Mucosa of stomach (tissue), 1 donor: ENCODE measurements at regions not wholly inside any gene's neighbourhood (a gene's known extent, or its start where the extent isn't known, plus 50 kb on each side); places are given as distances from the start of the nearest gene placed in this dataset.

Experiments
- H3K27me3 ChIP-seq: one replicate; pipeline ENCODE4 v1.7.0; 2013; ENCODE audit warnings: mild to moderate bottlenecking, low read length; ENCODE audit not compliant: control insufficient read depth, insufficient read depth
- H3K36me3 ChIP-seq: one replicate; pipeline ENCODE4 v1.7.0; 2013; ENCODE audit warnings: low read length; ENCODE audit not compliant: control insufficient read depth, insufficient read depth
- H3K4me1 ChIP-seq: one replicate; pipeline ENCODE4 v1.7.0; 2013; ENCODE audit warnings: mild to moderate bottlenecking, low read length; ENCODE audit not compliant: control insufficient read depth, insufficient read depth
- H3K4me3 ChIP-seq: one replicate; pipeline ENCODE4 v1.7.0; 2013; ENCODE audit warnings: low read length
- H3K9ac ChIP-seq: one replicate; pipeline ENCODE4 v1.7.0; 2013; ENCODE audit warnings: mild to moderate bottlenecking, low read length, moderate library complexity
- H3K9me3 ChIP-seq: one replicate; pipeline ENCODE4 v1.7.0; 2013; ENCODE audit warnings: mild to moderate bottlenecking, low read length, moderate library complexity; ENCODE audit not compliant: control insufficient read depth
- donor health status: Pancreatic carcinoma.

DNA sequence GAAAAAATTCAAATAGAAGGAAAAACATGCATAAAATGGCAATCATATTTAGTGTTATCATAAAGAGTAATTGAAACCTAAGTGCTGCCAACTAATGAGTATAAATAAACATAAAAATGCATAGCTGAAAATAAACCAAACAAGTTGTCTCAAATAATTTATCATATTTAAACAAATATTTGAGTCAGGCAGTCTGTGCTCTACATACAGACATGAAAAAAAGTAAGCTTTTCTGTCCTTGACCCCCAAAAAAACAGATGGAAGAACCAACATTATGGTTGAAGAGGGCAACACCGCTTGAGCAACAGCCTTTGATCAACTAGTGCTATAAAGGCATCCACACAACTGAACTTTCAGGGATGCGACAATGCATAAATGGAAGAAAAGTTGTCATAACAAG is 735.1 kb upstream of the MIR17HG start:
- H3K4me1 ChIP-seq, result no peaks in the 10 kb centered on the region
- H3K9ac ChIP-seq, result no peak overlapping the region
- H3K9me3 ChIP-seq, result no peaks in the 10 kb centered on the region
- no peaks in the 10 kb centered on the region for H3K36me3 ChIP-seq
- H3K27me3 ChIP-seq, result no peaks in the 10 kb centered on the region
- H3K4me3 ChIP-seq, result no peak overlapping the region

DNA sequence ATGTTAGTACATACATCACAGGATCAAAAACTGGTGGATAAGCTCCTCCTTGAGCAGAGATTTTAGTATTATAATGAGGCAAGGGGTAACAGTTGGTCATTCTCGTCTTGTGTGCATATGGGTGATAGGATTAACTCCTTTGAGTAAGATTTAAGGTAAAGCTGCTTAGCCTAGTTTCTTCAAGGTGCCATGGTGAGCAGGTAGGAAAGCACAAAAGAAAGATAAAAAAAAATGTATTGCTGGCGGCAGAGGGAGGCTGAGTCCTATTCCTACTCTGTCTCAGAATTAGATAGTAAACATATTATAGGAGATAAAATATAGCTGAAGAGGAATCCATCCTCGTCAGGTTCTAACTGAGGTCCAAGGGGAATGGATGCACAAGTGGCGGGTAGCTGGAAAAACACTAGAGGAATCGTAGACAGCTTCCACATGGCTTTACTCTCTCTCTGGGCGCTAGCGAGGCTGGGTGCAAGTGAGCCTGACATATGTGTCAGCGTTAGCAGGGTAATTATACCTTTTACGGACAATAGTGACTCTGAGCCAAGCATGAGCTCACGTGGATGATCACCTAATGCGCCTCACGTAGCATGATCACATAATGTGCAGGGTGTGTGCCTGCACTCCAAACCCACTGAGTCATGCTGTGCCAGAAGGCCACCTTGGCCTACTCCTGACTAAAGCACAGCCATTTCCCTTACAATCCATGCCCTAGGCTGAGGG is 734.3 kb upstream of the MIR17HG start:
- Histone ChIP-seq H3K27me3 (no peaks in the 10 kb centered on the region), H3K36me3 (no peaks in the 10 kb centered on the region), H3K4me3 (no peak overlapping the region), H3K9ac (no peak overlapping the region), H3K9me3 (no peaks in the 10 kb centered on the region), H3K4me1 (no peaks in the 10 kb centered on the region)

DNA sequence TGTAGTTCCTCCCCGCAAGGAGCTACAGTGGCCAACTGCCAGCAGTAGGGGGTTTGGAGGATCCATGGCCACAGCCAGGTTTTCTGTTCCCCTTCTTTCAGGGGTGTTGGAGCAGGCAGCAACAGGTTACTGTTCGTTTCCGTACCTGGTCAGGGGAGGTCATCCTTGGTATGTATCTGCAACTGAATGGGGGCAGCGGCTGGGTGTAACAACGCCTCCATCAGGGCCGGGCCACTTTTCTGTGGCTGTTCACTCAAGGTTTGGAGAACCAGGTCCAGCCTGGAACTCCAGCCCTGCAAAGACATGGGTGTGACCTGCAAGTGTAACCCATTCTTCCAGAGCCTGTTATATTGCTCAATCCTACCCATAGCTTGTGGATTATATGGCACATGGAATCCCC is 732.3 kb upstream of the MIR17HG start:
- Histone ChIP-seq H3K4me3 (no peak overlapping the region), H3K4me1 (no peaks in the 10 kb centered on the region), H3K9ac (no peak overlapping the region), H3K27me3 (no peaks in the 10 kb centered on the region), H3K9me3 (no peaks in the 10 kb centered on the region), H3K36me3 (no peaks in the 10 kb centered on the region)

DNA sequence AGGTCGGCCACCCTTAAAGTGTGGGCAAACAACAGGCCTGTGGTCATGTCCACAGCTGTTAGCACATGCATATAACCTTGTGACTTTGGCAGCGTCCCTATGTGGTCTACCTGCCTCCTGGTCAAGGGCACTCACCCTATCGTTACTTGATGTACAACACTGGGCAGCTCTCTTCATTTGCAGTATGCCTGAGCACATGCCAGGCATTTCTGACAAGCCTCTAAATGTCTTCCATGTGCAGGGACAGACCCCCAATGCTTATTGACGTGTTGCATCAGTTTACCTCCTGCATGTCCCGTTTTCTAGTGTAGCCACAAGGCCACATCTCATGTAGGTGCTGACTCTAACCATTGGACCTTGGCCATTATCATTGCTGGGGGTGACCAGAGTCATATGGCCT is 731.7 kb upstream of the MIR17HG start:
- no peak overlapping the region for H3K4me3 ChIP-seq
- H3K4me1 ChIP-seq, result no peaks in the 10 kb centered on the region
- no peaks in the 10 kb centered on the region for H3K36me3 ChIP-seq
- no peak overlapping the region for H3K9ac ChIP-seq
- H3K9me3 ChIP-seq, result no peaks in the 10 kb centered on the region
- H3K27me3 ChIP-seq, result no peaks in the 10 kb centered on the region

DNA sequence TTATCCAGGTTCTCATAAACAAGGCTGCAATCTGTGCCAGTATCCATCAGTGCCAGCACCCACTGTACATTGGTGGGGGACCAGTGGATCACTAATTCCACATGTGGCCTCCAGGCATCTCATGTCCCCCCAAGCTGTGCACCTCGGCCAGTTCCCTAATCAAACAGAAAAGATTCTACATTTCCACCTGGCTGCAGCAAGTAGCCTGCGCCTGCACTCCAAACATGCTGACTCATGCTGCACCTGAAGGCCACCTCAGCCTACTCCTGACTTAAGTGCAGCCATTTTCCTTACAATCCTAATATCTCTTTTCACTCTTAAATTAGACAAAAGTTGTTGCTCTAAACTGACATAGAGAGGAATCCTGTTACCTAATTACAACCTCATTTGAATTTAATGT is 729.4 kb upstream of the MIR17HG start:
- Histone ChIP-seq H3K27me3 (no peaks in the 10 kb centered on the region), H3K9ac (no peak overlapping the region), H3K4me3 (no peak overlapping the region), H3K9me3 (no peaks in the 10 kb centered on the region), H3K36me3 (no peaks in the 10 kb centered on the region), H3K4me1 (no peaks in the 10 kb centered on the region)

DNA sequence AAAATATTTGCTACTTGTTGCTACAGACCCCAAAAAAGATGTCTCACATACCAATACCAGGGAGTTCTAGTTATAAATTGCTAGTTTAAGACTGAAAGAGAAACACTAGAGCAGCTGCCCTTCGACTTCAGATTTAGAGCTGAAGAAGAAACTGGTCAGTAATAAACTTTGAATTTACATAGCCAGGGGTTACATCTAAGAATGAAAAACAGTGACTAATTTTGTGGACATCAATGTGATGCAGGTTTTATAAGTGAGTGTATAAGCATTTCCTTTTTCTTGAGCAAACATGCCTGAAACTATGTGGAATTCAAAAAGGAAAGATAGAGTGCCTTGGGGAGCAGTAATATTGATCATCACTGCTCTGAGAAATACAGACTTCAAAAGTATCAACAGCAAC is 724.9 kb upstream of the MIR17HG start:
- Histone ChIP-seq H3K4me1 (no peaks in the 10 kb centered on the region), H3K9ac (no peak overlapping the region), H3K27me3 (no peaks in the 10 kb centered on the region), H3K9me3 (no peaks in the 10 kb centered on the region), H3K36me3 (no peaks in the 10 kb centered on the region), H3K4me3 (no peak overlapping the region)

DNA sequence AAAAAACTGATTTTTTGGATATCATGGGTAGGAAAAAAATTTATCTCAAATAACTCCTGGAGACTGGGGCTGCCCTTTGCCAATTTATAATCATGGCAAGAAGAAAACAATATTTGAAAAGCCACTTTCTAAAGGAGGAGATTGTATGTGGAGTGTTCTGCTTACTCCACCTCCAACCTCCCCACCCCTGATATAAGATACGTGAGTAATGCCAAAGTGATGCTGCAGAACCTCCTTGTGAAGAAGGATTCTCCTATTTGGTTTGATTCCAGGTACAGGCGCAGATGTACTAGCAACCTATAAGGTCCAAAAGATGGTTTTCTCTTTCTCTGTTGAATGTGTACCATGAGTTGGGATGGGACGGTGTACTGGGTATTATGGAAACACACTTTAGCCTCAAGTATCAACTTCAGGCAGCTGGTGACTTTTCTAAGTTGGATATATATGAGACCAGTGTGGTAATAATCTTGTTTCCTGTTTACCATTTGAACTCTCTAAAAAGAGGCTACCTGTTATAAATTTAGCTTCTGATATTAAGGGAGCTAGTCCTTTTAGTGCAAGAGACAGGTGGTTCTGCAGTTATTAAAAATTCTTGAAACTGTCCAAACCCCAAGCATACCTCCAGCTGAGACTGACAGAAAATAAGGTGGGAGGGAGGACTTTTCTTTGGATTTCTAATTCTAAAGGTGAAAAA is 724.0 kb upstream of the MIR17HG start:
- no peaks in the 10 kb centered on the region for H3K36me3 ChIP-seq
- no peaks in the 10 kb centered on the region for H3K27me3 ChIP-seq
- H3K9me3 ChIP-seq, result no peaks in the 10 kb centered on the region
- no peak overlapping the region for H3K9ac ChIP-seq
- no peaks in the 10 kb centered on the region for H3K4me1 ChIP-seq
- H3K4me3 ChIP-seq, result no peak overlapping the region

DNA sequence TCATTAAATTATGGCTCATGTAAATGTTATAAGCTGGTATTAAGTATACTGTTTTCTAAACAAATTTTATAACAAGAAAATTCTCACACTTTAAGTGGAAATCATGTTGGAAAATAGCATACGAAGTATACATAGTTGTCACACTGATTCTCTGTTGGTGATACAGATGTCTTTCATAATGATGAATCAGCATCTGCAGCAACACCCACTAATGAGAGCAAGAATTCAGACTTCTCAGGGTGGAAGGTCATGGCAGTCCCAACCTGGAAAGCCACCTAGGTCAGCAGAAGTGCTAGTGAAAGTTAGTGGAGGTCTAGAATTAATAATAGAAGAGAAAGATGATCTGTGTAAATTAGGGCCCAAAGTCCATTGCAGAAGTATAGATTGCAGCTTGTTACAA is 719.7 kb upstream of the MIR17HG start:
- no peaks in the 10 kb centered on the region for H3K4me1 ChIP-seq
- H3K9me3 ChIP-seq, result no peaks in the 10 kb centered on the region
- no peak overlapping the region for H3K4me3 ChIP-seq
- H3K36me3 ChIP-seq, result no peaks in the 10 kb centered on the region
- no peak overlapping the region for H3K9ac ChIP-seq
- H3K27me3 ChIP-seq, result no peaks in the 10 kb centered on the region

DNA sequence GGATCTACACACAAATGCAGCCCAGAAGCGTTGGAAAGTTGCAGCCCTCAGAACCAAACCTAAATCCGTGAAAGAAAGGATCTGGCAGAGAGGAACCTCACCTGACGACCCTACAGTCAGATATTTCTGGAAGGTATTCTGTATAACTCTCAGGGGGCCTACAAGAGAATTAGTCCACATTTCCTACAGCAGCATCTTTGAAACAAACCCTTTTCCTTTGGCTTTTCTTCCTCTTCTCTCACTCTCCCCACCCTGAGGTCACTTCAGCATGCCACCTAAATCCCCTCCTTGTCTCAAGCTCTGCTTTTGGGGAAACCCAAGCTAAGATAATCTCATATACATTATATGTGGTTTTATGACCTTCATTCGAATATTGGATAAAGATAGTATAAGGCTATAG is 719.0 kb upstream of the MIR17HG start:
- Histone ChIP-seq H3K9me3 (no peaks in the 10 kb centered on the region), H3K9ac (no peak overlapping the region), H3K4me1 (no peaks in the 10 kb centered on the region), H3K4me3 (no peak overlapping the region), H3K36me3 (no peaks in the 10 kb centered on the region), H3K27me3 (no peaks in the 10 kb centered on the region)

DNA sequence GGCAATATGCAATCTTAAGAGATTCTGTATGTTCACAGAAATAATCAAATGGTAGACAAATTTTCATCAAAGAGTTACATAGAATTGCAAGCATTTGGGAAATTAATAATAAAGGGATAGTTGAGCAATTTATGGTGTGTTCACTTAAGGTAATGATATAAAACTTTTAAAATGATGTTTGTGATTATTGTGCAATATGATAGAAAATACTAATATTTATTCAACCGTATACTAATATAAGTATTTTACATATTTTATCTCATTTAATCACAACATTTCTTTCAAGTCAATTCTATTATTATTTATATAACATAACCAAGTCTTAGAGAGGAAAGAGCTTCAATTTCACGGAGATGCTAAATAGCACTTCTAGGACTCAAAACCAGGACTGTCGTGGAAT is 716.8 kb upstream of the MIR17HG start:
- H3K9ac ChIP-seq, result no peak overlapping the region
- no peaks in the 10 kb centered on the region for H3K9me3 ChIP-seq
- no peaks in the 10 kb centered on the region for H3K36me3 ChIP-seq
- no peak overlapping the region for H3K4me3 ChIP-seq
- no peaks in the 10 kb centered on the region for H3K27me3 ChIP-seq
- no peaks in the 10 kb centered on the region for H3K4me1 ChIP-seq

DNA sequence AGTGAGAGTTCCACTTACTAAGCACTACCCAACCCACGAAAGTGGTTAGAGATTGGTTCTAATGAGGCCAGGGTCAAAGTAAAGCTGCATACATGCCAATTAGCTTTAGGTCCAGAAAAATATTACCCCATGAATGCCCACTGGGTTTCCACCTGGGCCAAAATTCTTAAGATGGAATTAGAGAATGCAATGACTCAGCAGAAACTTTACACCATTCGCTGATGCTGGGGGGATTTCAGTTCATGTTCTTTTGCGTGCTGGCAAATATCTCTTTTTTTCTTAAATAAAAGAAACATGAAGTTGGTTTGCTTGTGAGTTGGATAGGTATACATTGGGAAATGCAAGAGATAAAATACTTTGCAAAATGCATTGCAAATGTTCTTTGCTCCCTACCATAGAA is 715.3 kb upstream of the MIR17HG start:
- Histone ChIP-seq H3K4me1 (no peaks in the 10 kb centered on the region), H3K4me3 (no peak overlapping the region), H3K9ac (no peak overlapping the region)

DNA sequence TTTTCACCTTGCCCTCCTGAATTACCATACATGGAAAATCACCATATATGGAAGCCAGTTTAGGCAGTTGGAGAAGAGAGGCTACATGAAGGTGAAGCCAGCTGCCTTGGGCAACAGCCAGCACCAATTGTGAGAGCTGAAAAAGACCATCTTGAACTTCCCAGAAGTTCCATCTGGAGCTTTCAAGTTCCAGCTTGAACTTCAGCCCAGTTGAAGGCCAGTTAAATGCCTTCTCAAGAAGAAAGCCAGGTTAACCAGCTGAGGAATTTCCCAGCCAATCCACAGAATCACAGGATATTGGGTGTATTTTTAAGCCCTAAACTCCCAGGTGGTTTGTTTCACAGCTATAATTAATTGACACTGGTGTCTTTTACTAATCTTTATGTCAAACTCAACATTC is 713.6 kb upstream of the MIR17HG start:
- no peaks in the 10 kb centered on the region for H3K36me3 ChIP-seq
- no peaks in the 10 kb centered on the region for H3K9me3 ChIP-seq
- no peak overlapping the region for H3K4me3 ChIP-seq
- no peaks in the 10 kb centered on the region for H3K27me3 ChIP-seq
- no peak overlapping the region for H3K9ac ChIP-seq
- H3K4me1 ChIP-seq, result no peaks in the 10 kb centered on the region

More for the DNA sequence above, 715.3 kb upstream of the MIR17HG start:
- Histone ChIP-seq H3K27me3 (no peaks in the 10 kb centered on the region), H3K9me3 (no peaks in the 10 kb centered on the region), H3K36me3 (no peaks in the 10 kb centered on the region)
